ENCODE measurements at regions not wholly inside any gene's neighbourhood (a gene's known extent, or its start where the extent isn't known, plus 50 kb on each side); places are given as distances from the start of the nearest gene placed in this dataset.

- TF ChIP-seq CTCF (IDR thresholded peaks at IDR 0.05; ENCODE audit: low read length) (no peak), EZH2phosphoT487 (IDR thresholded peaks at IDR 0.05; ENCODE audit: low read length) (no peak), EZH2 (optimal IDR thresholded peaks at IDR 0.05; ENCODE audit: low read depth, low read length) (no peak)
These were observed 89.7 kb downstream of the ASCL4 start for GRCh38 chr12:107864235-107864634.
